ENCODE measurements at regions not wholly inside any gene's neighbourhood (a gene's known extent, or its start where the extent isn't known, plus 50 kb on each side); places are given as distances from the start of the nearest gene placed in this dataset.
"Not testable (repeated sequence)": the region's sequence is repeated elsewhere in the genome, so short reads cannot be mapped to it uniquely, and the experiment has no call there.

DNA sequence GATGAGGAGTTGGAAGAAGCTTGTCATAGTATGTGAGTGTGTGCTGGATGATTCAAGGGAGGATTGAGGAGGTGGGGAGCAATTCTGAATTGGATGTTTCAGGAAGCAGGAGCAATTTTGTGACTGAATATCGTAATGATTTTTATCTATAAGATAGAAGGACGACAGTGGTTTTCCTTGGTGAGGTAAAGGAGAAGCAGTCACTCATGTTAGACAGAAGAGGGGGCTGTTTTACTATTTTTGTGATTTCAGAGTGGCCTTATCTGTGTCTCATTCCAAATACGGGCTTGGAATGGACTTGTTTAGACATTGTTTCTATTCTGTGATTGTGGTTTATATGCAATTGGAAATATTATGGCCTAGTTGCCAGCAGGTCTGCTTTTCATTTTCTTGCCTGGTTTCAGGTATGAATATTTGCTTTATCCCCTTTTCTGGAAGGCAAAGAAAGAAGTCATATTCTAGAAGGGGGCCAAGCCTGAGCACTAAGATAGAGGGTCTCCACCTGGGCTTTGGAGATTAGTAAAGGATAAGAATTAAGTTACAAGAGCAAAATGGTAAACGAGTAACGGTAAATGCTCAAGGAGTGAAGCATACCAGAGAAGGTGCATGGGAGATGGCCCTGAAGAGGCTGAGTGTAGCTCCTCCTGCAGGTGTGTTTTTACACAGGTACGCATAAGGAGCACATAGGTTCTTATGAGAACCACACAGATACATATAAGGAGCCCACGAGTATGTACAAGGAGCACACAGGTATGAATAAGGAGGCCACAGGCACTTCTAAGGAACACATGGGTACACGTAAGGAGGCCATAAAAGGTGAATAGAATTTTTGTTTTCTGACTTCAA, 124.6 kb upstream of the KCNAB1 start:
- DNase-seq: no peak

- DNase-seq: no peak
Measured at GRCh38 chr3:155996882-155997281, 123.5 kb upstream of the KCNAB1 start.

GRCh38 chr3:155998173-155998572, 122.2 kb upstream of the KCNAB1 start:
- not testable (repeated sequence) for DNase-seq

DNA sequence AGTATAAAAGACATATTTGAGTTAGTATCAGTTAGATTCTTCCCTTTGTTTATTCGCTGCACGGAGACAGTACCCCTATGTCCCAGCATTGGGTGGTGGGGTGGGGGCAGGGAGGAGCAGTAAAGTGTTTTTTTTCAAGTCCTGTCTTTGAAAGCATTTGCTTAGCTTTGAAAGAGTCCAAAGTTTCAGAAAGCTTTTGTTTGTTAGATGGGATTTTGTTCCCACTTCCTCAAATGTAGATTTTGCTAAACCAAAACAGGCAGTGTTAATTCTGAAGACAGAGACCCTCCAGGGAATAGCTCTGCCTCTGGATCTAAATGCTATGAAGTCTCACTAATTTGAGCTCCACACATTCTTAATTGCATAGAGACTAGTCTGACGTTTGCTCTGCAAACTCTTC, 114.6 kb upstream of the KCNAB1 start:
- DNase-seq: no peak

GRCh38 chr3:156010829-156011228, 109.5 kb upstream of the KCNAB1 start:
- no peak for DNase-seq

- DNase-seq: no peak
Measured at GRCh38 chr3:156014489-156014888, 105.9 kb upstream of the KCNAB1 start.

- no peak for DNase-seq
Measured at GRCh38 chr3:156016902-156017301, 103.5 kb upstream of the KCNAB1 start.

- DNase-seq: no peak
Measured at GRCh38 chr3:156017352-156018030, 102.9 kb upstream of the KCNAB1 start.

- no peak for DNase-seq
Measured at GRCh38 chr3:156024904-156025533, 95.4 kb upstream of the KCNAB1 start.

DNA sequence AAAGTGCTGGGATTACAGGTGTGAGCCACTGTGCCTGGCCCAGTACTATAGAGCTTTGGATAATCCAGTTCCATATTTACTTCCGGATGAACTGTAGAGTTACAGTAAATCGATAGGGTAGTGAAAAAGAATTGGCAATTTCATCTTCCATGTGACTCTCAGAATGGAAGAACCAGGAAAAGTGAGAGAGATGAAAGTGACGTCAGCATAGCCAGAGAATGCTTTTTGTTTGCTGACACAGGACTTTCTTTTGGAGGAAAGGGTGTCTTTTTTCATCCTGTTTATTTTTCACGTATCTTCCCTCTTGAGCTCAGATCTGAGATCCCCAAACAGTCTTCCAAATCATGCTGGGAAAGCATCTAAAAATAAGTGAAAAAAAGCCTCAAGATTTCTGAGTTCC, 91.2 kb upstream of the KCNAB1 start:
- no peak for DNase-seq

GRCh38 chr3:156030723-156031122, 89.7 kb upstream of the KCNAB1 start:
- no peak for DNase-seq

- DNase-seq: no peak
Measured at GRCh38 chr3:156033428-156033827, 87.0 kb upstream of the KCNAB1 start.

- DNase-seq: no peak
Measured at GRCh38 chr3:156035158-156035557, 85.2 kb upstream of the KCNAB1 start.

GRCh38 chr3:156036258-156037053, 83.9 kb upstream of the KCNAB1 start:
- DNase-seq: no peak

- no peak for DNase-seq
Measured at GRCh38 chr3:156037356-156037755, 83.0 kb upstream of the KCNAB1 start.

DNA sequence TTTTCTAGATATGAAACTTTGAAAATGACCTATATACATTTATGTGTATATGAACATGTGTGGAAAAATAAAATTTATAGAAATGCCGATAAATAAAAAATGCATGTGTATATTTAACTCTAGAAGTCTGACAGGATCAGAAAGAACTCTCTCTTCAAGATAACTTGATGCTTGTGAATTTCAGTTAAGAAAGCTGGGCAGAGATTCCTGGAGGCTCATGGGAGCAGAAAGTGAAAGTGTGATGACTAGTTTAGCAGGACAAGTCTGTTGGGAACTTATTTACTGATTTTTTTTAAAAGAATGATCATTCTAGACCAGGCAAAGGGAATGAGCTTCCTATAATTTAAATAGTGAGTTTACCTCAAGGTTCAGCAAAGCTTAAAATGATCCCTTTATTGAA, 81.5 kb upstream of the KCNAB1 start:
- no peak for DNase-seq

- no peak for DNase-seq
Measured at GRCh38 chr3:156040041-156040440, 80.3 kb upstream of the KCNAB1 start.

GRCh38 chr3:156041216-156041841, 79.0 kb upstream of the KCNAB1 start:
- not testable (repeated sequence) for DNase-seq

DNA sequence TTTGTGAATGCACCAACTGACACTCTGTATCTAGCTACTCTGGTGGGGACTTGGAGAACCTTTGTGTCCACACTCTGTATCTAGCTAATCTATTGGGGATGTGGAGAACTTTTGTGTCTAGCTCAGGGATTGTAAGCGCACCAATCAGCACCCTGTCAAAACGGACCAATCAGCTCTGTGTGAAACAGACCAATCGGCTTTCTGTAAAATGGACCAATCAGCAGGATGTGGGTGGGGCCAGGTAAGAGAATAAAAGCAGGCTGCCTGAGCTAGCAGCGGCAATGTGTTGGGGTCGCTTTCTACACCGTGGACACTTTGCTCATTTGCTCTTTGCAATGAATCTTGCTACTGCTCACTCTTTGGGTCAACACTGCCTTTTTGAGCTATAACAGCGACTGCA, 78.5 kb upstream of the KCNAB1 start:
- not testable (repeated sequence) for DNase-seq

GRCh38 chr3:156043832-156044633, 76.3 kb upstream of the KCNAB1 start:
- peak; percentile 39 for DNase-seq

DNA sequence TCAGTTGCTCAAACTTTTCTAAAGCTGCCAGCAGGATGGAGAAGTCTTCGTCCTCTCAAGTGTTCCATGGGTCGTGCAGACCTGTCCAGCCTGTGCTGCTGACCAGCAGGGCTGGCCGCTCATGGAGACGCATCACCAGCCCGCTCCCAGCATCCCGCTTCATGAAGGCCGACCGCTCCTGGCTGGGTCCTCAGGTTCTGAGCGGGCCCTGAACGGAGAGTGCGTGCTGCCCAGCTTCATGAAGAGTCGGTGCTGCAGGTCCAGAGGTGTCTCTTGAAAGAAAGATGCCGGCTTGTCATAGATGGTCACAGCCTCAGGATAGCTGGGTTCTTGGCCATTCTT, 75.8 kb upstream of the KCNAB1 start:
- no peak for DNase-seq

DNA sequence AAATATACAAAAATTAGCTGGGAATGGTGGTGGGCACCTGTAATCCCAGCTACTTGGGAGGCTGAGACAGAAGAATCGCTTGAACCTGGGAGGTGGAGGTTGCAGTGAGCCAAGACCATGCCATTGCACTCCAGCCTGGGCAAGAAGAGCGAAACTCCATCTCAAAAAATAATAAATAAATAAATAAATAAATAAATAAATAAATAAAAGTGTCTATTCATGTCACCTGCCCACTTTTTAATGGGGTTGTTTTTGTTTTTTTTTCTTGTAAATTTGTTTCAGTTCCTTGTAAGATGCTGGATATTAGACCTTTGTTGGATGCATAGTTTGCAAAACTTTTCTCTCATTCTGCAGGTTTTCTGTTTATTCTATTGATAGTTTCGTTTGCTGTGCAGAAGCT, 71.9 kb upstream of the KCNAB1 start:
- not testable (repeated sequence) for DNase-seq
